K562 (cell line): ENCODE measurements at regions not wholly inside any gene's neighbourhood (a gene's known extent, or its start where the extent isn't known, plus 50 kb on each side); places are given as distances from the start of the nearest gene placed in this dataset.

ENCODE experiments used
- ATAC-seq: fragments of 200-7000 bp; cut with Tn5 transposase; 3 replicates; pipeline ENCODE4 v1.9.1; 2020; ENCODE audit warnings: moderate library complexity
- BruUV-seq: library from RNA; stranded (reverse); fragments of 400-500 nt; replicated peaks from 2 replicates; lab custom pipeline; 2021; lab: Mats Ljungman, UMichigan
- CTCF ChIA-PET: fragments of 300-600 bp; formaldehyde crosslinking; extraction: SDS; loops from one replicate; lab custom pipeline; 2021; ENCODE audit warnings: low intra/inter-chr PET ratio; lab: Yijun Ruan, JAX
- POLR2A ChIA-PET: fragments of 300-600, 350-650 bp; sonication (Branson Sonifier 250); formaldehyde crosslinking; extraction: SDS; loops from one replicate; lab custom pipeline; 2021; ENCODE audit warnings: antibody characterized with exemption, inconsistent platforms; lab: Yijun Ruan, JAX
- DNase-seq, 4 experiments: peaks; one replicate each; pipeline versions ENCODE4 v3.0.0 to v3.0.0-alpha.2; 2011 to 2018; ENCODE audit warnings: low spot score in 3 of 4, mixed read lengths in 3 of 4; ENCODE audit errors: extremely low read depth in 1 of 4
- FAIRE-seq: peaks from 2 replicates; lab custom pipeline; 2011; peaks lifted over from hg19 to GRCh38; lab: Jason Lieb, UNC
- H2AFZ ChIP-seq: 2 replicates; pipeline ENCODE4 v1.6.0; 2011; ENCODE audit warnings: low read depth, low read length, control low read depth, inconsistent platforms
- H3K27ac ChIP-seq: fragments of 200-600 bp; 3 replicates; pipeline ENCODE4 v1.8.0; 2011; ENCODE audit warnings: low read depth, mild to moderate bottlenecking, control low read depth, inconsistent platforms, low read length, moderate library complexity, mixed read lengths; ENCODE audit errors: extremely low read depth
- H3K27me3 ChIP-seq, 2 experiments: fragments of 300-600 bp in 1 of 2; 2 replicates in 1 of 2; 3 replicates in 1 of 2; pipeline versions ENCODE4 v1.6.0 to v1.8.0; 2011; ENCODE audit warnings: inconsistent platforms in 2 of 2, low read length in 2 of 2, mild to moderate bottlenecking in 1 of 2, mixed read lengths in 1 of 2, moderate library complexity in 1 of 2; ENCODE audit not compliant: control insufficient read depth in 2 of 2, insufficient read depth in 2 of 2
- H3K36me3 ChIP-seq: fragments of 300-600 bp; 3 replicates; pipeline ENCODE4 v1.8.0; 2011; ENCODE audit warnings: mild to moderate bottlenecking, low read length, inconsistent platforms; ENCODE audit not compliant: control insufficient read depth, insufficient read depth
- H3K4me1 ChIP-seq, 2 experiments: fragments of 200-600 bp in 1 of 2; replicated peaks in 1 of 2; 2 replicates in 1 of 2; 3 replicates in 1 of 2; pipeline versions ENCODE4 v1.5.1 to v1.8.0; 2011; ENCODE audit warnings: inconsistent platforms in 2 of 2, low read length in 2 of 2, mild to moderate bottlenecking in 1 of 2, mixed read lengths in 1 of 2, moderate library complexity in 1 of 2; ENCODE audit not compliant: control insufficient read depth in 2 of 2, insufficient read depth in 2 of 2
- H3K4me2 ChIP-seq: 2 replicates; pipeline ENCODE4 v1.6.1; 2011; ENCODE audit warnings: low read length, control low read depth, inconsistent platforms, mixed read lengths; ENCODE audit not compliant: insufficient read depth
- H3K4me3 ChIP-seq: fragments of 200-600 bp; sonication (generic), shearing (Covaris generic); 2 replicates; pipeline ENCODE4 v1.5.1; 2016; ENCODE audit warnings: control low read depth, inconsistent platforms
- H3K79me2 ChIP-seq: fragments of 200-600 bp; 3 replicates; pipeline ENCODE4 v1.8.0; 2011; ENCODE audit warnings: low read length, inconsistent platforms; ENCODE audit not compliant: control insufficient read depth, insufficient read depth
- H3K9ac ChIP-seq, 2 experiments: 2 replicates each; pipeline versions ENCODE4 v1.6.0 to v1.6.1; 2011; ENCODE audit warnings: low read depth in 2 of 2, low read length in 2 of 2, control low read depth in 1 of 2, inconsistent platforms in 1 of 2, mild to moderate bottlenecking in 1 of 2, mixed read lengths in 1 of 2; ENCODE audit not compliant: insufficient read depth in 1 of 2
- H3K9me1 ChIP-seq: one replicate; pipeline ENCODE4 v1.6.0; 2011; ENCODE audit warnings: inconsistent platforms, mild to moderate bottlenecking, low read length, moderate library complexity; ENCODE audit not compliant: control insufficient read depth, insufficient read depth
- H3K9me3 ChIP-seq: replicated peaks from 2 replicates; pipeline ENCODE4 v1.5.1; 2011; ENCODE audit warnings: low read depth, low read length, inconsistent platforms; ENCODE audit not compliant: control insufficient read depth, insufficient read depth
- H4K20me1 ChIP-seq: replicated peaks from 2 replicates; pipeline ENCODE4 v1.6.1; 2011; ENCODE audit warnings: low read length, inconsistent platforms, mixed read lengths; ENCODE audit not compliant: control insufficient read depth, insufficient read depth
- ARID1B ChIP-seq: fragments of 450-650 bp; IDR thresholded peaks from 2 replicates; pipeline ENCODE4 v1.6.1; 2016; ENCODE audit warnings: antibody characterized with exemption, mild to moderate bottlenecking, inconsistent platforms
- ATF4 ChIP-seq: fragments of 450-650 bp; formaldehyde crosslinking; IDR thresholded peaks from 2 replicates; pipeline ENCODE4 v1.4.0; 2022; ENCODE audit warnings: mild to moderate bottlenecking, moderate library complexity
- ATF7 ChIP-seq: fragments of 450-650 bp; IDR thresholded peaks from 2 replicates; pipeline ENCODE4 v1.7.1; 2014; ENCODE audit warnings: mild to moderate bottlenecking, moderate library complexity
- CBFA2T3 ChIP-seq: fragments of 450-650 bp; IDR thresholded peaks from 2 replicates; pipeline ENCODE4 v1.6.1; 2017
- CHCHD3 ChIP-seq: fragments of 250-450 bp; sonication (Bioruptor Pico); IDR thresholded peaks from 2 replicates; pipeline ENCODE4 v2.1.2; 2022; ENCODE audit warnings: mild to moderate bottlenecking
- CTBP1 ChIP-seq: fragments of 450-650 bp; IDR thresholded peaks from 2 replicates; pipeline ENCODE4 v1.6.1; 2016; ENCODE audit warnings: borderline replicate concordance
- DPF2 ChIP-seq: fragments of 450-650 bp; IDR thresholded peaks from 2 replicates; pipeline ENCODE4 v1.6.1; 2016
- EP300 ChIP-seq: IDR thresholded peaks from 2 replicates; pipeline ENCODE4 v1.6.1; 2012; ENCODE audit warnings: low read length, improper control_type of control experiment
- EP400 ChIP-seq: fragments of 450-650 bp; IDR thresholded peaks from 2 replicates; pipeline ENCODE4 v1.6.1; 2017; ENCODE audit warnings: antibody characterized with exemption, mild to moderate bottlenecking, moderate library complexity
- MAFF ChIP-seq: IDR thresholded peaks from 2 replicates; pipeline ENCODE4 v1.6.1; 2012; ENCODE audit warnings: low read length, improper control_type of control experiment
- MAFG ChIP-seq: fragments of 450-650 bp; conservative IDR thresholded peaks from 2 replicates; pipeline ENCODE4 v1.6.1; 2016; ENCODE audit warnings: missing genetic modification characterization, missing compliant biosample characterization
- NCOR1 ChIP-seq: fragments of 450-650 bp; IDR thresholded peaks from 2 replicates; pipeline ENCODE4 v1.6.1; 2016; ENCODE audit warnings: mild to moderate bottlenecking, moderate library complexity
- NFIC ChIP-seq: fragments of 450-650 bp; IDR thresholded peaks from 2 replicates; pipeline ENCODE4 v1.6.1; 2017; ENCODE audit warnings: mild to moderate bottlenecking, inconsistent platforms
- SMAD4 ChIP-seq: fragments of 250-450 bp; sonication (Bioruptor Pico); conservative IDR thresholded peaks from 2 replicates; pipeline ENCODE4 v1.8.0; 2021; ENCODE audit warnings: inconsistent platforms, mild to moderate bottlenecking, moderate library complexity
- SMARCA4 ChIP-seq: fragments of 450-650 bp; IDR thresholded peaks from 2 replicates; pipeline ENCODE4 v1.6.1; 2016
- SMARCE1 ChIP-seq: fragments of 450-650 bp; IDR thresholded peaks from 2 replicates; pipeline ENCODE4 v1.7.1; 2016; ENCODE audit warnings: mild to moderate bottlenecking
- SOX6 ChIP-seq: fragments of 450-650 bp; IDR thresholded peaks from 2 replicates; pipeline ENCODE4 v1.6.1; 2014; ENCODE audit warnings: mild to moderate bottlenecking
- TCFL5 ChIP-seq: fragments of 250-450 bp; sonication (Bioruptor Pico); conservative IDR thresholded peaks from 2 replicates; pipeline ENCODE4 v1.6.1; 2021; ENCODE audit warnings: mild to moderate bottlenecking, moderate library complexity, matching md5 sums
- U2AF1 ChIP-seq: fragments of 200-400 bp; formaldehyde crosslinking; optimal IDR thresholded peaks from 2 replicates; pipeline ENCODE3; 2017; ENCODE audit warnings: mild to moderate bottlenecking, low read depth, low read length, moderate library complexity
- USF2 ChIP-seq: sonication (generic); formaldehyde crosslinking; IDR thresholded peaks from 2 replicates; pipeline ENCODE4 v1.5.0; 2020; ENCODE audit warnings: missing genetic modification reagents
- ZBTB43 ChIP-seq: sonication (generic); formaldehyde crosslinking; IDR thresholded peaks from 2 replicates; pipeline ENCODE4 v1.8.0; 2023; ENCODE audit warnings: mild to moderate bottlenecking, missing genetic modification reagents
- ZBTB5 ChIP-seq: fragments of 450-650 bp; IDR thresholded peaks from 2 replicates; pipeline ENCODE4 v1.6.1; 2017; ENCODE audit warnings: antibody characterized with exemption
- ZKSCAN8 ChIP-seq: fragments of 200-800 bp; sonication (Bioruptor generic); IDR thresholded peaks from 2 replicates; pipeline ENCODE4 v1.6.1; 2016; ENCODE audit warnings: missing genetic modification characterization, missing compliant biosample characterization
- WGBS: fragments of 100-300 bp; shearing (Covaris generic); methylation state at CpG from one replicate; pipeline ENCODE4 v1.1.6; 2016; ENCODE audit warnings: low coverage, mixed read lengths; ENCODE audit not compliant: insufficient coverage; ENCODE audit errors: missing lambda C conversion rate; 5-methylcytosine and 5-hydroxymethylcytosine counted together
- in situ Hi-C: fragments of 300-500 bp; cut with MboI; formaldehyde crosslinking; loops from 4 replicates; pipeline ENCODE4 v1.15.0; 2018; ENCODE audit warnings: inconsistent platforms, mixed read lengths
- intact Hi-C: fragments of 100-400 bp; cut with micrococcal nuclease; formaldehyde crosslinking; loops from 2 replicates; pipeline ENCODE4 v1.14.2; 2022

GRCh38 chr1:13947658-13948057 is 247.7 kb downstream of the PRDM2 start:
- Histone ChIP-seq H3K9me3 (0 out of 2 replicates have a peak, but pooled peaks cover 3% of the 10 kb centered on the region), H3K36me3 (no peaks in the 10 kb centered on the region), H3K9ac (no peak overlapping the region), H3K27ac (no peak overlapping the region), H3K4me1 (peaks cover 0 to 6% of the 10 kb centered on the region in 2 experiments; a peak in 2 of 5 replicates), H3K79me2 (no peaks in the 10 kb centered on the region), H2AFZ (no peak overlapping the region), H4K20me1 (no peaks in the 10 kb centered on the region), H3K4me2 (no peak overlapping the region; the same call in 1 of the 2 replicates), H3K9me1 (no peaks in the 10 kb centered on the region), H3K27me3 (peaks cover 0 to 7% of the 10 kb centered on the region in 2 experiments; a peak in 1 of 5 replicates), H3K4me3 (no peak overlapping the region)
- POLR2A ChIA-PET = no interaction called here
- WGBS = 1% methylated on average over 7 of the region's 7 CpGs
- BruUV-seq = no TSS peak
- peak in 1 of 4 experiments; percentile 52 for DNase-seq
- CTCF ChIA-PET = no interaction called here
- peak; percentile 19 for FAIRE-seq
- intact Hi-C loops (no loop called here), in situ Hi-C loops (no loop called here)
- peak; percentile 51 for ATAC-seq
- TF ChIP-seq NCOR1 = peak; percentile 56
- TF ChIP-seq CBFA2T3 = peak; percentile 83
- TF ChIP-seq CHCHD3 = no peak
- 0 out of 2 replicates have a peak, but pooled peaks have one; percentile 45 for TF ChIP-seq SMAD4
- peak; percentile 15; the same call in 1 of the 2 replicates for TF ChIP-seq SMARCE1
- TF ChIP-seq DPF2 = peak; percentile 73
- peak; percentile 30; the same call in 1 of the 2 replicates for TF ChIP-seq EP300
- TF ChIP-seq TCFL5 (CRISPR knock-in tag) = no peak
- no peak for TF ChIP-seq ZBTB43 (CRISPR knock-in tag)
- peak; percentile 32; the same call in 1 of the 2 replicates for TF ChIP-seq MAFF
- peak; percentile 42; the same call in 1 of the 2 replicates for TF ChIP-seq SOX6
- peak; percentile 73 for TF ChIP-seq ARID1B
- TF ChIP-seq SMARCA4 = peak; percentile 57; the same call in 1 of the 2 replicates
- no peak for TF ChIP-seq ZBTB5
- no peak for TF ChIP-seq ZKSCAN8 (CRISPR knock-in tag)
- TF ChIP-seq NFIC = peak; percentile 80
- peak; percentile 89 for TF ChIP-seq MAFG (tag)
- peak; percentile 31; the same call in 1 of the 2 replicates for TF ChIP-seq ATF7
- TF ChIP-seq CTBP1 = peak; percentile 22; the same call in 1 of the 2 replicates
- TF ChIP-seq ATF4 (CRISPR knock-in tag) = no peak
- TF ChIP-seq U2AF1 = no peak
- peak; percentile 50 for TF ChIP-seq USF2
- TF ChIP-seq EP400 = no peak
